ENCODE measurements at regions not wholly inside any gene's neighbourhood (a gene's known extent, or its start where the extent isn't known, plus 50 kb on each side); places are given as distances from the start of the nearest gene placed in this dataset.
A peak's percentile ranks its signal among the peaks of the same experiment; 100 is the strongest.

DNA sequence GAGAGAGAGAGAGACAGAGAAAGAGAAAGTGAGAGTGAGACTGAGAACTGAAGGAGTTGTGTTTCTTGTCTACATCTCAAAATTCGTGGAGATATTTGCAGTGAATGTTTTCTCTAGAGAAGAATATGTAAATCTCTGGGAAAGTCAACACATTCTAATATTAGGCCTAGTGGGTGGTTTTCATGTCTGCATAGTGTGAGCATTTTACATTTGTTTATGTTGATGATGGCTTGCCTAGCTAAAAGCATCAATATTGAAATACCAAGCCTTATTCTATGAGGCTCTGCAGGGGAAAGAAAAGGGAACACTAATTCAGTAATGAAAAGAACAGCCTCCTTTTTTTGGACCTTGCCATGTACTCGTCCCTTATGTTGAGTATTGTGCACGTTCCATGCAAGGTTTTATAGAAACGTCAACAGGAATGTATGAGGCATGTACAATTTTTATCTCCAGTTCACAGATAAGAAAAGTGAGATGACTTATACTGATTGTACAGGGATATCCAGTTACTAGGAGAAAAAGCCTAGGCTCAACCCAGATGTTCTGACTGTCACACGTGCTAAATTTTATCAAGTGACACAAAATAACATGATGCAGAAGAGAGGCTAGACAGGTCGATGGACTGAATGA, 1288.9 kb upstream of the SLC10A2 start:
- TF ChIP-seq, protein P1, sequence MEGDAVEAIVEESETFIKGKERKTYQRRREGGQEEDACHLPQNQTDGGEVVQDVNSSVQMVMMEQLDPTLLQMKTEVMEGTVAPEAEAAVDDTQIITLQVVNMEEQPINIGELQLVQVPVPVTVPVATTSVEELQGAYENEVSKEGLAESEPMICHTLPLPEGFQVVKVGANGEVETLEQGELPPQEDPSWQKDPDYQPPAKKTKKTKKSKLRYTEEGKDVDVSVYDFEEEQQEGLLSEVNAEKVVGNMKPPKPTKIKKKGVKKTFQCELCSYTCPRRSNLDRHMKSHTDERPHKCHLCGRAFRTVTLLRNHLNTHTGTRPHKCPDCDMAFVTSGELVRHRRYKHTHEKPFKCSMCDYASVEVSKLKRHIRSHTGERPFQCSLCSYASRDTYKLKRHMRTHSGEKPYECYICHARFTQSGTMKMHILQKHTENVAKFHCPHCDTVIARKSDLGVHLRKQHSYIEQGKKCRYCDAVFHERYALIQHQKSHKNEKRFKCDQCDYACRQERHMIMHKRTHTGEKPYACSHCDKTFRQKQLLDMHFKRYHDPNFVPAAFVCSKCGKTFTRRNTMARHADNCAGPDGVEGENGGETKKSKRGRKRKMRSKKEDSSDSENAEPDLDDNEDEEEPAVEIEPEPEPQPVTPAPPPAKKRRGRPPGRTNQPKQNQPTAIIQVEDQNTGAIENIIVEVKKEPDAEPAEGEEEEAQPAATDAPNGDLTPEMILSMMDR (IDR thresholded peaks at IDR 0.05; ENCODE audit: unreplicated experiment in 3 of 3): no peak
- Mint-ChIP-seq H3K9me3 (peaks cover 2% of the 10 kb centered on the region), H3K27me3 (ENCODE audit: low read depth) (no peaks in the 10 kb centered on the region), H3K4me3 (no peak overlapping the region), H3K36me3 (ENCODE audit: low read depth) (no peaks in the 10 kb centered on the region), H3K4me1 (peaks cover 15% of the 10 kb centered on the region), H3K27ac (no peak overlapping the region)

DNA sequence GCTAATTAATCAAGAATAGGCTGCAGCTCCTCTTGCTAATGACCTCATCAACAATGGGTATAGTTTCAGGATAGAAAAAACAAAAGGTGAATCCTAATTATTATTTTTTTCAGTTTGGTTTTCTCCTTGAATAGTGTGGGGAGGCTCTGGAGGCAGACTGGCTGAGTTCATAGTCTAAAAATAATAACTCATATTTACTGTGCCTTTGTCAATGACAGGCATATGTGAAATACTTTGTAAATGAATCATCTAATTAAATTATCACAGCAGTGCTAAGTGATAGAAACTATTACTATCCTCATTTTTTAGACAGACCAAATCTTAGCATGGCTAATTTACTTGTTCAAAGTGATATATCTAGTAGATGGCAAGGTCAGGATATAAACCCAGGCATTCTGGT, 1261.0 kb upstream of the SLC10A2 start:
- Mint-ChIP-seq H3K27me3 (ENCODE audit: low read depth) (no peaks in the 10 kb centered on the region), H3K27ac (no peak overlapping the region), H3K9me3 (peaks cover 16% of the 10 kb centered on the region), H3K36me3 (ENCODE audit: low read depth) (peaks cover 4% of the 10 kb centered on the region), H3K4me3 (no peak overlapping the region), H3K4me1 (no peaks in the 10 kb centered on the region)
- TF ChIP-seq, protein P1 (IDR thresholded peaks at IDR 0.05; ENCODE audit: unreplicated experiment in 3 of 3): no peak

DNA sequence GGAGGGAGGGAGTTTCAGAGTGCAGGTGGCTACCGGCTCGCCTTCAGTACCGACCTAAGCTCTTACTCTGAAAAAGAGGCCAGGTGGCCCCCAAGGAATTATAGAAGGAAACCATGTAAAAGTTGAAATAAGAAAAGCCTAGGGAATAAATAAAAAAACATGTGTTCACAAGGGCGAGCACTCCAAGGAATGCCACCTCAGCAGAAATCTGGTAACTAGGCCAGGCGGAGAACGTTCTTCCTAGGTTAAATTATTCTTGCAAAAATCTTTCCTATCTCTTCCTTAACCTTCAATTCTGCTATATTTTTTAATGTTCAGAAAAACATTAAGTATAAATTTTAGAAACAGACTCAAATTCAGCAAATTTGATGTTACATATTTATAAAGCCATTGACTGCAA, 1260.3 kb upstream of the SLC10A2 start:
- peak overlapping the region in 2 of 3 experiments; percentile 28 to 79 for H3K27ac Mint-ChIP-seq
- H3K4me1 Mint-ChIP-seq: no peaks in the 10 kb centered on the region
- TF ChIP-seq, protein P1 (IDR thresholded peaks at IDR 0.05; ENCODE audit: unreplicated experiment in 3 of 3): no peak
- no peaks in the 10 kb centered on the region for H3K27me3 Mint-ChIP-seq (ENCODE audit: low read depth)
- peaks cover 4% of the 10 kb centered on the region for H3K36me3 Mint-ChIP-seq (ENCODE audit: low read depth)
- peaks cover 9% of the 10 kb centered on the region for H3K9me3 Mint-ChIP-seq
- H3K4me3 Mint-ChIP-seq: no peak overlapping the region

DNA sequence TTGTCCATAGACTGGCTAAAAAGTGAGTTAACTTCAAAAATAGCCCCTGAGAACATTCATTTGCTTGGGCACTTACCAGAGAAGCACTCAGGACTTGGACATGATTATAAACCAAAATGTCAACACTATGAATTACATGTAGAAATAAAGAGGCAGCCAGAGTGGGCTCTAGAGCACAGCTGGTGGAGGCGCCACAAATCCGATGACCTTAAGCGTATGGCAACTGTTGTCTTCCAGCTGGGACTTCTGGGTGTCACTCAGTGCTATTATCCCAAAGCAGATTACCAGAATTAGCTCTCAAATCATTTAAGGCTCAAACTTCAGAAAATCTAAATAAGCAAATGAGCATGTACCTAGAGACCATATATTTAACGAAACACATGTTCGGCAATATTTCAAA, 1255.5 kb upstream of the SLC10A2 start:
- Mint-ChIP-seq H3K4me1 (peaks cover 6% of the 10 kb centered on the region), H3K4me3 (no peak overlapping the region), H3K9me3 (peaks cover 3% of the 10 kb centered on the region), H3K27me3 (ENCODE audit: low read depth) (no peaks in the 10 kb centered on the region), H3K27ac (no peak overlapping the region), H3K36me3 (ENCODE audit: low read depth) (no peaks in the 10 kb centered on the region)
- TF ChIP-seq, protein P1 (IDR thresholded peaks at IDR 0.05; ENCODE audit: unreplicated experiment in 3 of 3): no peak

DNA sequence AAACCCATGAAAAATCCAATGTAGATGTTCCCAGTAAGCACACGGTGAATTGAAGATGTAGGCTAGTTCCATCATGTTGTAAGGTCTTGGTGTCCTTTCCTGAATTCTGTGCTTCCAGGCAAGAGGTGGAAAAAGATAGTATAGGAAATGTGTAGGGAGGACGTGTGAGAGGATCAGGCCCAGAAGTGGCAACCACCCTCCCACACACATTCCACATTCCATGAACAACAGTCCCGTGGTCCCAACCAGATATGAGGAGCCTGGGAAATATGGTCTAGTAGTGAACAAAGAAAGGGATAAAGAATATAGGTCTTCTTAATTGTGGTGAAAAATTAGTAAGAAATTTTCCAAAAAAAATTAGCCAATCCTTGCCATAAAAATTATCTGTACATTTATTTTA, 1254.2 kb upstream of the SLC10A2 start:
- H3K36me3 Mint-ChIP-seq (ENCODE audit: low read depth): no peaks in the 10 kb centered on the region
- peaks cover 6% of the 10 kb centered on the region for H3K4me1 Mint-ChIP-seq
- no peak overlapping the region for H3K4me3 Mint-ChIP-seq
- no peak overlapping the region for H3K27ac Mint-ChIP-seq
- TF ChIP-seq, protein P1 (IDR thresholded peaks at IDR 0.05; ENCODE audit: unreplicated experiment in 3 of 3): no peak
- H3K9me3 Mint-ChIP-seq: peaks cover 3% of the 10 kb centered on the region
- H3K27me3 Mint-ChIP-seq (ENCODE audit: low read depth): no peaks in the 10 kb centered on the region

DNA sequence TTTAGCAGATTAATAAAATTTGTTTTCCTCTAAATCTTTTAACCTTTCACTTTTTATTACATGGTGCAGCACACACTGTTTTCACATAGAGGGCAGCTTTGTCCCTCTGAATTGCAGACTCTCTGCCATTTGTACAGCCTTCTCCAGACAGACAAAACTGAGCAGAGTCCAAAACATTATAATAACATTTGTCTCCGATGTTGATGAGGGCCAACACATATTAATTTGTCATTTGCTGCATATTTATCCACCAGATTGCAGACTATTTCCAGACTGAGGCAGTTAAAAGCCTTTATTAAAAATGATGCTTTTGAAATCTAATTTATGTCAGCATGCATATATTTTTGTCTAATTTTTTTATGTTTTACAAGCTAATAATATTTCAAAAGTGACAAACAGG, 1251.9 kb upstream of the SLC10A2 start:
- H3K27me3 Mint-ChIP-seq (ENCODE audit: low read depth): no peaks in the 10 kb centered on the region
- H3K36me3 Mint-ChIP-seq (ENCODE audit: low read depth): no peaks in the 10 kb centered on the region
- H3K27ac Mint-ChIP-seq: no peak overlapping the region
- peaks cover 6% of the 10 kb centered on the region for H3K4me1 Mint-ChIP-seq
- H3K9me3 Mint-ChIP-seq: peaks cover 3% of the 10 kb centered on the region
- TF ChIP-seq, protein P1 (IDR thresholded peaks at IDR 0.05; ENCODE audit: unreplicated experiment in 3 of 3): peak; percentile 71 to 72 (median 71)
- H3K4me3 Mint-ChIP-seq: no peak overlapping the region
